SKM-1 treated with dmso at 0.1 percent for 144 hours (cell line): ENCODE measurements at regions not wholly inside any gene's neighbourhood (a gene's known extent, or its start where the extent isn't known, plus 50 kb on each side); places are given as distances from the start of the nearest gene placed in this dataset.
"Not testable (repeated sequence)": the region's sequence is repeated elsewhere in the genome, so short reads cannot be mapped to it uniquely, and the experiment has no call there.

Source experiments
- DNase-seq: peaks from one replicate; lab custom pipeline; 2025; ENCODE audit not compliant: unreplicated experiment; lab: John Stamatoyannopoulos, UW

- DNase-seq, result not testable (repeated sequence)
Measured at GRCh38 chr2:101645886-101646285, 51.6 kb upstream of the MAP4K4 start.

GRCh38 chr2:101644842-101645383 lies 52.6 kb upstream of the MAP4K4 start:
- DNase-seq, result no peak

- DNase-seq, result no peak
Measured at GRCh38 chr2:101643004-101643524, 54.4 kb upstream of the MAP4K4 start.

GRCh38 chr2:101638817-101639605 lies 58.5 kb upstream of the MAP4K4 start:
- DNase-seq, result no peak

- DNase-seq, result no peak
Measured at GRCh38 chr2:101638181-101638711, 59.3 kb upstream of the MAP4K4 start.

- no peak for DNase-seq
Measured at GRCh38 chr2:101630224-101630949, 67.1 kb upstream of the MAP4K4 start.

- no peak for DNase-seq
Measured at GRCh38 chr2:101628030-101628392, 69.5 kb upstream of the MAP4K4 start.

- DNase-seq, result peak; percentile 43
Measured at GRCh38 chr2:101627285-101628029, 70.0 kb upstream of the MAP4K4 start.

GRCh38 chr2:101625814-101626213 lies 71.7 kb upstream of the MAP4K4 start:
- not testable (repeated sequence) for DNase-seq

GRCh38 chr2:101625387-101625786 lies 72.1 kb upstream of the MAP4K4 start:
- DNase-seq, result peak; percentile 34

GRCh38 chr2:101624706-101625332 lies 72.7 kb upstream of the MAP4K4 start:
- no peak for DNase-seq

- DNase-seq, result peak; percentile 87
Measured at GRCh38 chr2:101623031-101623521, 74.4 kb upstream of the MAP4K4 start.

GRCh38 chr2:101622210-101623030 lies 75.1 kb upstream of the MAP4K4 start:
- DNase-seq, result no peak

GRCh38 chr2:101619191-101619591 lies 78.3 kb upstream of the MAP4K4 start:
- DNase-seq, result peak; percentile 18

GRCh38 chr2:101617796-101618195 lies 79.7 kb upstream of the MAP4K4 start:
- no peak for DNase-seq

- no peak for DNase-seq
Measured at GRCh38 chr2:101617188-101617587, 80.3 kb upstream of the MAP4K4 start.

- DNase-seq, result no peak
Measured at GRCh38 chr2:101614127-101614759, 83.3 kb upstream of the MAP4K4 start.

GRCh38 chr2:101613056-101613704 lies 84.3 kb upstream of the MAP4K4 start:
- DNase-seq, result no peak
